ENCODE measurements at regions not wholly inside any gene's neighbourhood (a gene's known extent, or its start where the extent isn't known, plus 50 kb on each side); places are given as distances from the start of the nearest gene placed in this dataset.

DNA sequence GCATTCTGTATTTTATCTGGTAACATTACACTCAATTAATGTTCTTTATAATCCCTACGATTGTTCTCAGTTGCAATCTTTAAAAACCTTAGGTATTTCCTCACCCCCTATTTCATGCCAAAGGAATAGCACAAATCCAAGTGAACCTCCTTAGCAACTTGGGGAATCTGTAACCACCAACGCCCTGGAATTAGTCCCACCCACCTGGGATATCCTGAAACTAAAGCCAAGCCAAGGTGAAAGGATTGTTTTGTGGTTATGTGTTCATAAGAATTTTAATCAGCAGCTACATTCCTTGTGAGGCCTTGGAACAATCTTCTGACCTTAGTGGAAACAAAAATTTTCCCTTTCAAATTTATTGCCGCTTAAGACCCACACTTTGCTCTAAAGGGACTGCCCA lies 908.7 kb downstream of the TTLL7 start:
- TF ChIP-seq, protein P1, sequence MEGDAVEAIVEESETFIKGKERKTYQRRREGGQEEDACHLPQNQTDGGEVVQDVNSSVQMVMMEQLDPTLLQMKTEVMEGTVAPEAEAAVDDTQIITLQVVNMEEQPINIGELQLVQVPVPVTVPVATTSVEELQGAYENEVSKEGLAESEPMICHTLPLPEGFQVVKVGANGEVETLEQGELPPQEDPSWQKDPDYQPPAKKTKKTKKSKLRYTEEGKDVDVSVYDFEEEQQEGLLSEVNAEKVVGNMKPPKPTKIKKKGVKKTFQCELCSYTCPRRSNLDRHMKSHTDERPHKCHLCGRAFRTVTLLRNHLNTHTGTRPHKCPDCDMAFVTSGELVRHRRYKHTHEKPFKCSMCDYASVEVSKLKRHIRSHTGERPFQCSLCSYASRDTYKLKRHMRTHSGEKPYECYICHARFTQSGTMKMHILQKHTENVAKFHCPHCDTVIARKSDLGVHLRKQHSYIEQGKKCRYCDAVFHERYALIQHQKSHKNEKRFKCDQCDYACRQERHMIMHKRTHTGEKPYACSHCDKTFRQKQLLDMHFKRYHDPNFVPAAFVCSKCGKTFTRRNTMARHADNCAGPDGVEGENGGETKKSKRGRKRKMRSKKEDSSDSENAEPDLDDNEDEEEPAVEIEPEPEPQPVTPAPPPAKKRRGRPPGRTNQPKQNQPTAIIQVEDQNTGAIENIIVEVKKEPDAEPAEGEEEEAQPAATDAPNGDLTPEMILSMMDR (IDR thresholded peaks at IDR 0.05; ENCODE audit: low read depth, low read length, poor library complexity, severe bottlenecking) = no peak
- TF ChIP-seq EZH2phosphoT487 (IDR thresholded peaks at IDR 0.05; ENCODE audit: borderline replicate concordance, low read length) = no peak
